Transverse colon (tissue), 4 donors: ENCODE measurements at regions not wholly inside any gene's neighbourhood (a gene's known extent, or its start where the extent isn't known, plus 50 kb on each side); places are given as distances from the start of the nearest gene placed in this dataset.

ENCODE experiments used
- DNase-seq: peaks from one replicate; pipeline ENCODE4 v3.0.0-alpha.2; 2019
- H3K27ac ChIP-seq, 4 donors: fragments of 200-600 bp; sonication (generic); 2 replicates each; pipeline ENCODE4 v1.5.1; 2016 to 2018; ENCODE audit warnings: inconsistent platforms in 4 of 4
- H3K27me3 ChIP-seq: fragments of 200-600 bp; sonication (generic); 2 replicates; pipeline ENCODE4 v1.5.1; 2017; ENCODE audit warnings: inconsistent platforms
- H3K36me3 ChIP-seq, 4 donors: fragments of 200-600 bp; sonication (generic); 2 replicates each; pipeline ENCODE4 v1.5.1; 2017 to 2019; ENCODE audit warnings: inconsistent platforms in 4 of 4
- H3K4me1 ChIP-seq, 4 donors: fragments of 200-600 bp; sonication (generic); 2 replicates each; pipeline ENCODE4 v1.5.1; 2017 to 2020; ENCODE audit warnings: inconsistent platforms in 4 of 4
- H3K4me3 ChIP-seq, 4 donors: fragments of 200-600 bp; sonication (generic); 1 replicate in 1 of 4; 2 replicates in 3 of 4; pipeline versions ENCODE4 v1.5.1 to v1.6.1; 2017 to 2019; ENCODE audit warnings: inconsistent platforms in 4 of 4
- H3K9me3 ChIP-seq, 2 donors: fragments of 200-600 bp; sonication (generic); 2 replicates each; pipeline ENCODE4 v1.5.1; 2017 to 2019; ENCODE audit warnings: inconsistent platforms in 2 of 2
- CTCF ChIP-seq, 5 experiments: fragments of 200-600 bp in 3 of 5; fragments of 450-650 bp in 2 of 5; sonication (generic) in 3 of 5; IDR thresholded peaks; 1 replicate in 2 of 5; 2 replicates in 3 of 5; pipeline ENCODE4 v1.5.1; 2016 to 2017; ENCODE audit warnings: antibody characterized with exemption in 5 of 5, inconsistent platforms in 3 of 5, mild to moderate bottlenecking in 2 of 5, moderate library complexity in 1 of 5
- EP300 ChIP-seq: sonication (generic); formaldehyde crosslinking; IDR thresholded peaks from one replicate; pipeline ENCODE4 v1.6.1; 2017; ENCODE audit warnings: antibody characterized with exemption, low read depth
- POLR2A ChIP-seq: fragments of 450-650 bp; IDR thresholded peaks from one replicate; pipeline ENCODE4 v1.6.1; 2016; ENCODE audit warnings: antibody characterized with exemption, mild to moderate bottlenecking, moderate library complexity
- POLR2AphosphoS5 ChIP-seq, 3 donors: sonication (generic); formaldehyde crosslinking; IDR thresholded peaks; one replicate each; pipeline ENCODE4 v1.6.1; 2016; ENCODE audit warnings: antibody characterized with exemption in 3 of 3
- WGBS, 2 donors: methylation state at CpG; one replicate each; pipeline ENCODE4 v1.1.5; 2018; ENCODE audit warnings: low coverage in 1 of 2; 5-methylcytosine and 5-hydroxymethylcytosine counted together
- in situ Hi-C, 4 donors: fragments of 200-750 bp; cut with MboI; loops; one replicate each; pipeline versions ENCODE4 v1.15.0 to v1.15.1; 2017; ENCODE audit warnings: low sequenced_read_pairs in 3 of 4, low pct_ligation_motif_present in 1 of 4, low pct_unique_long_range_greater_than_20kb in 1 of 4
- intact Hi-C: fragments of 100-400 bp; cut with DNase I; formaldehyde crosslinking; loops from one replicate; pipeline ENCODE4 v1.15.1; 2023; ENCODE audit warnings: low total_unique reads

DNA sequence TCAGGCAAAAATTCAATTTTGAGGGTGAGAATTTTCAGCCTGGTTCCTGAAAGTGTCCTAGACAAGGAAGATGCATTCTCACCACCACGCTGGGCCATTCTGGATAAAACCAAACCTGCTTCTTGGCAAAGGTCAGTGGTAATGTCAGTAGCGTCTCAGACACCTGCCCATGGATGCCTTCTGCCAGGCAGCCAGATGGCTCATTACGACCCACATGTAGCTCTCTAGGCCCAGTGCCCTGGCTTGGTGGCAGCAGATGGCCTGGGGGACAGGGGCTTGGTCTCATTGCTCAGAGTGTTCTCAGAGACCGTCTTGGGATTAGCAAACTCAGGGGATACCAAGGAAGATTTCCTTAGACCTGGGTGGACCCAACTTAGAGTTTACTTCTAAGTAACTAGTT, 105.1 kb downstream of the ARF6 start:
- 89% methylated on average over 4 of the region's 4 CpGs; no CpG with 5 or more reads in 1 of the 2 donors for WGBS, 2 donors
- TF ChIP-seq POLR2AphosphoS5 (IDR thresholded peaks at IDR 0.05) (no peak), EP300 (no peak), CTCF (IDR thresholded peaks at IDR 0.05) (no peak), POLR2A (no peak)
- Histone ChIP-seq H3K27me3 (no peaks in the 10 kb centered on the region), H3K4me1 (peaks cover 38 to 53% (median 49%) of the 10 kb centered on the region in 4 donors), H3K4me3 (no peak overlapping the region), H3K9me3 (no peaks in the 10 kb centered on the region), H3K36me3 (no peaks in the 10 kb centered on the region), H3K27ac (peak overlapping the region in 3 of 4 donors; percentile 90 to 94 (median 93))
- intact Hi-C loops: no loop called here
- in situ Hi-C loops: no loop called here
- DNase-seq: no peak

- Histone ChIP-seq H3K27me3 (no peaks in the 10 kb centered on the region), H3K4me3 (no peak overlapping the region), H3K9me3 (no peaks in the 10 kb centered on the region), H3K36me3 (no peaks in the 10 kb centered on the region), H3K27ac (peak overlapping the region; percentile 90 to 94 (median 92)), H3K4me1 (peaks cover 40 to 65% (median 57%) of the 10 kb centered on the region in 4 donors)
- DNase-seq: peak; percentile 89
- intact Hi-C loops (no loop called here), in situ Hi-C loops (no loop called here)
- WGBS, 2 donors: 23 to 29% methylated on average over 1 to 5 of the region's 5 CpGs
- TF ChIP-seq POLR2AphosphoS5 (IDR thresholded peaks at IDR 0.05): peak; percentile 70 to 89 (median 89)
- peak; percentile 78 for TF ChIP-seq POLR2A
- TF ChIP-seq CTCF (IDR thresholded peaks at IDR 0.05): no peak
Measured at GRCh38 chr14:49999146-49999761, 106.4 kb downstream of the ARF6 start.

DNA sequence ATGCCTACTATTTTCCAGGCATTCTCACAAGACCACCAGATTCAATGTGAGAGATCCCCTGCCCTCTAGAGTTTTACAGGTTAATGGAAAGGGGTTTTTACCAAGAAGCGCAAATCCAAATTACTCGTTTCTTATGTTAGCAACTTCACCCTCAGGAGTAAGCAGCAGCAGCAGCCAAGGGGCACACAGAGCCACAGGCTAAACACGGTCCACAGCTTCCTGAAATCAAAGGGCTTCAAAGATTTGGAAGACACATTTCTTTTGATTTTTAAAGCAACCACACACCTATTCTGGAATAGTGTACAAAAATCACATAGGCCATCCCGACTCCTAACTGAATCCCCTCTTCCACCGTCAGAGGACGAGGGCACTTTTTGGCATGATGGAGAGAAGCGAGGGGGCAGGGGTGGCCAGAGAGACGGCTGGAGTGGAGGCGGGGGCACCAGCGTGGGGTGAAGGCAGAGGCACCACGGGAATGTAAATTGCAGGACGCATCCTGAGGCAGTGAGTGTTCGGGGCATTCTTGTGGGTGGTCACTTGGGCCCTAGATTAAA, 107.0 kb downstream of the ARF6 start:
- H3K4me1 ChIP-seq: peaks cover 42 to 67% (median 58%) of the 10 kb centered on the region in 4 donors
- 34 to 40% methylated on average over 4 to 13 of the region's 13 CpGs for WGBS, 2 donors
- H3K27ac ChIP-seq: peak overlapping the region; percentile 90 to 94 (median 92)
- no peak for DNase-seq
- TF ChIP-seq POLR2A (no peak), POLR2AphosphoS5 (IDR thresholded peaks at IDR 0.05) (no peak)
- in situ Hi-C loops: loop anchor here in 2 of 4 donors (10.0 kb wide), 2 partner anchors 105 to 135 kb away; partner anchors contain the start of gene ARF6 (in 2 of the 2)
- intact Hi-C loops: loop anchor here (10.0 kb wide), 1 partner anchor 105 kb away; the partner anchor contains the start of gene ARF6
- H3K9me3 ChIP-seq: no peaks in the 10 kb centered on the region
- peak overlapping the region in 1 of 4 donors; percentile 11 for H3K4me3 ChIP-seq
- H3K36me3 ChIP-seq: no peaks in the 10 kb centered on the region
- H3K27me3 ChIP-seq: no peaks in the 10 kb centered on the region

- in situ Hi-C loops (loop anchor here in 2 of 4 donors (10.0 kb wide), 2 partner anchors 106 to 136 kb away; partner anchors contain the start of gene ARF6 (in 2 of the 2)), intact Hi-C loops (loop anchor here (10.0 kb wide), 1 partner anchor 106 kb away; the partner anchor contains the start of gene ARF6)
- WGBS, 2 donors: 6% methylated on average over 10 of the region's 10 CpGs; no CpG with 5 or more reads in 1 of the 2 donors
- peak in 1 of 5 experiments; percentile 16 for TF ChIP-seq CTCF (IDR thresholded peaks at IDR 0.05)
- no peak for TF ChIP-seq EP300
- peak; percentile 59 for TF ChIP-seq POLR2A
- TF ChIP-seq POLR2AphosphoS5 (IDR thresholded peaks at IDR 0.05): peak; percentile 7 to 76 (median 54)
- Histone ChIP-seq H3K4me1 (peaks cover 42 to 67% (median 58%) of the 10 kb centered on the region in 4 donors), H3K36me3 (no peaks in the 10 kb centered on the region), H3K4me3 (peak overlapping the region in 2 of 4 donors; percentile 7 to 11), H3K27ac (peak overlapping the region; percentile 90 to 94 (median 92)), H3K27me3 (no peaks in the 10 kb centered on the region), H3K9me3 (no peaks in the 10 kb centered on the region)
- DNase-seq: peak; percentile 76
Measured at GRCh38 chr14:50000380-50001150, 107.7 kb downstream of the ARF6 start.
